HepG2 (cell line): ENCODE measurements at regions not wholly inside any gene's neighbourhood (a gene's known extent, or its start where the extent isn't known, plus 50 kb on each side); places are given as distances from the start of the nearest gene placed in this dataset.

ENCODE experiments used
- BHLHE40 ChIP-seq: IDR thresholded peaks from 2 replicates; pipeline ENCODE4 v1.6.1; 2011; ENCODE audit warnings: low read length, improper control_type of control experiment
- BORCS8-MEF2B ChIP-seq: sonication (generic); formaldehyde crosslinking; IDR thresholded peaks from 2 replicates; pipeline ENCODE4 v1.8.0; 2022; ENCODE audit warnings: mild to moderate bottlenecking, missing genetic modification reagents
- CTCF ChIP-seq: sonication (generic); formaldehyde crosslinking; IDR thresholded peaks from 2 replicates; pipeline ENCODE4 v1.5.0; 2020; ENCODE audit warnings: mild to moderate bottlenecking, missing genetic modification reagents, moderate library complexity
- HMGA1 ChIP-seq: sonication (generic); formaldehyde crosslinking; conservative IDR thresholded peaks from 2 replicates; pipeline ENCODE4 v1.4.0; 2020; ENCODE audit warnings: missing genetic modification reagents
- MAFK ChIP-seq, 2 experiments: IDR thresholded peaks in 1 of 2; conservative IDR thresholded peaks in 1 of 2; 2 replicates each; pipeline ENCODE4 v1.6.1; 2011; ENCODE audit warnings: improper control_type of control experiment in 2 of 2, low read length in 2 of 2
- MEIS1 ChIP-seq: sonication (generic); formaldehyde crosslinking; IDR thresholded peaks from 2 replicates; pipeline ENCODE4 v1.9.0; 2021; ENCODE audit warnings: mild to moderate bottlenecking, missing genetic modification reagents, moderate library complexity, borderline replicate concordance
- MYPOP ChIP-seq: sonication (generic); formaldehyde crosslinking; IDR thresholded peaks from 2 replicates; pipeline ENCODE4 v1.8.1; 2023; ENCODE audit warnings: mild to moderate bottlenecking, moderate library complexity, missing genetic modification reagents
- NFIC ChIP-seq: IDR thresholded peaks from 2 replicates; pipeline ENCODE4 v1.6.1; 2012; ENCODE audit warnings: mild to moderate bottlenecking, low read length, inconsistent platforms
- POLR2A ChIP-seq, 2 experiments: IDR thresholded peaks; 2 replicates each; pipeline ENCODE4 v1.6.1; 2011; ENCODE audit warnings: low read depth in 2 of 2, low read length in 2 of 2, mild to moderate bottlenecking in 1 of 2, moderate library complexity in 1 of 2; ENCODE audit not compliant: insufficient read depth in 1 of 2
- POLR2AphosphoS5 ChIP-seq: IDR thresholded peaks from 2 replicates; pipeline ENCODE4 v1.6.1; 2012; ENCODE audit warnings: low read depth, low read length
- TBL1XR1 ChIP-seq: fragments of 150-350 bp; IDR thresholded peaks from 2 replicates; pipeline ENCODE4 v1.6.1; 2014; ENCODE audit warnings: borderline replicate concordance, low read length; ENCODE audit not compliant: partially characterized antibody
- YY1 ChIP-seq: IDR thresholded peaks from 2 replicates; pipeline ENCODE4 v1.6.1; 2011; ENCODE audit warnings: low read length, low read depth, moderate library complexity, mild to moderate bottlenecking; ENCODE audit not compliant: insufficient read depth, insufficient replicate concordance
- ZGPAT ChIP-seq: IDR thresholded peaks from 2 replicates; pipeline ENCODE4 v1.6.1; 2016; ENCODE audit warnings: mild to moderate bottlenecking
- ZNF12 ChIP-seq: sonication (generic); formaldehyde crosslinking; IDR thresholded peaks from 2 replicates; pipeline ENCODE4 v1.5.0; 2020; ENCODE audit warnings: missing genetic modification reagents

GRCh38 chr7:85356916-85357315, 170.1 kb upstream of the SEMA3D start:
- TF ChIP-seq BORCS8-MEF2B (CRISPR knock-in tag) (no peak), ZGPAT (no peak), MYPOP (CRISPR knock-in tag) (no peak), CTCF (CRISPR knock-in tag) (no peak), POLR2AphosphoS5 (no peak), ZNF12 (no peak), HMGA1 (CRISPR knock-in tag) (no peak), BHLHE40 (no peak), YY1 (no peak), TBL1XR1 (no peak), MEIS1 (CRISPR knock-in tag) (no peak), POLR2A (IDR thresholded peaks at IDR 0.05; ENCODE audit: insufficient read depth in 1 of 2, low read depth in 2 of 2, low read length in 2 of 2) (no peak), NFIC (no peak), MAFK (conservative IDR thresholded peaks at IDR 0.05 in 1 of 2, IDR thresholded peaks at IDR 0.05 in 1 of 2; ENCODE audit: low read length in 2 of 2) (no peak)
